A673 (cell line): ENCODE measurements at regions not wholly inside any gene's neighbourhood (a gene's known extent, or its start where the extent isn't known, plus 50 kb on each side); places are given as distances from the start of the nearest gene placed in this dataset.

Experiments
- BruUV-seq: library from RNA; stranded (reverse); fragments of 400-500 nt; replicated peaks from 2 replicates; lab custom pipeline; 2021; lab: Mats Ljungman, UMichigan
- CTCF ChIA-PET: fragments of 300-600 bp; sonication (Branson Sonifier 250); formaldehyde crosslinking; loops from one replicate; lab custom pipeline; 2022; ENCODE audit warnings: antibody characterized with exemption; lab: Charles Lee
- POLR2A ChIA-PET: fragments of 300-600 bp; sonication (Branson Sonifier 250); formaldehyde crosslinking; loops from one replicate; lab custom pipeline; 2022; ENCODE audit warnings: antibody characterized with exemption; ENCODE audit not compliant: low non-redundant PET; lab: Charles Lee
- DNase-seq: peaks from one replicate; pipeline ENCODE4 v3.0.0-alpha.2; 2015; ENCODE audit warnings: low spot score
- H3K27ac ChIP-seq: fragments of 200-600 bp; sonication (generic); 2 replicates; pipeline ENCODE4 v1.5.1; 2016; ENCODE audit warnings: mixed run types, low read depth, mild to moderate bottlenecking, mixed read lengths, antibody characterized with exemption, low read length; ENCODE audit not compliant: poor library complexity, severe bottlenecking
- H3K27me3 ChIP-seq: fragments of 200-600 bp; sonication (generic); replicated peaks from 2 replicates; pipeline ENCODE4 v1.6.1; 2017; ENCODE audit warnings: mixed run types, low read depth, mild to moderate bottlenecking, mixed read lengths, antibody characterized with exemption, low read length; ENCODE audit not compliant: insufficient read depth, poor library complexity
- H3K36me3 ChIP-seq: fragments of 200-600 bp; sonication (generic); 2 replicates; pipeline ENCODE4 v1.6.1; 2016; ENCODE audit warnings: mixed run types, mild to moderate bottlenecking, mixed read lengths, antibody characterized with exemption, low read length; ENCODE audit not compliant: insufficient read depth, poor library complexity, severe bottlenecking
- H3K4me1 ChIP-seq: fragments of 200-600 bp; sonication (generic); 2 replicates; pipeline ENCODE4 v1.6.1; 2017; ENCODE audit warnings: mixed run types, mild to moderate bottlenecking, mixed read lengths, antibody characterized with exemption, low read length; ENCODE audit not compliant: insufficient read depth, poor library complexity, severe bottlenecking
- H3K4me3 ChIP-seq: fragments of 200-600 bp; sonication (generic); 2 replicates; pipeline ENCODE4 v1.5.1; 2016; ENCODE audit warnings: low read depth, mixed run types, mild to moderate bottlenecking, mixed read lengths, low read length; ENCODE audit not compliant: poor library complexity, severe bottlenecking
- H3K9me3 ChIP-seq: fragments of 200-600 bp; sonication (generic); 2 replicates; pipeline ENCODE4 v1.6.1; 2016; ENCODE audit warnings: mixed run types, low read depth, mild to moderate bottlenecking, mixed read lengths, antibody characterized with exemption, low read length; ENCODE audit not compliant: poor library complexity, severe bottlenecking
- CTCF ChIP-seq: fragments of 300-800, 200-600 bp; sonication (generic); conservative IDR thresholded peaks from 2 replicates; pipeline ENCODE4 v1.5.1; 2017; ENCODE audit warnings: low read depth, mild to moderate bottlenecking, antibody characterized with exemption, low read length, moderate library complexity, mixed read lengths
- EZH2 ChIP-seq: fragments of 200-600 bp; sonication (generic); IDR thresholded peaks from 2 replicates; pipeline ENCODE4 v1.6.1; 2017; ENCODE audit warnings: borderline replicate concordance, low read depth, mild to moderate bottlenecking, mixed read lengths, antibody characterized with exemption, low read length; ENCODE audit not compliant: poor library complexity, severe bottlenecking
- intact Hi-C: fragments of 100-400 bp; cut with micrococcal nuclease; formaldehyde crosslinking; loops from one replicate; pipeline ENCODE4 v1.10.0; 2022; ENCODE audit not compliant: unreplicated experiment

- no peak for DNase-seq
- ChIA-PET CTCF (no interaction called here), POLR2A (no interaction called here)
- Histone ChIP-seq H3K4me1 (no peaks in the 10 kb centered on the region), H3K4me3 (no peak overlapping the region), H3K36me3 (no peaks in the 10 kb centered on the region), H3K9me3 (no peaks in the 10 kb centered on the region), H3K27ac (no peak overlapping the region), H3K27me3 (no peaks in the 10 kb centered on the region)
- TF ChIP-seq EZH2 (no peak), CTCF (no peak)
- intact Hi-C loops = no loop called here
- BruUV-seq = no TSS peak
These were observed 191.5 kb upstream of the RSPO3 start for GRCh38 chr6:126926926-126927325.

GRCh38 chr6:126927841-126928240 is 190.6 kb upstream of the RSPO3 start:
- TF ChIP-seq CTCF (no peak), EZH2 (no peak)
- ChIA-PET POLR2A (no interaction called here), CTCF (no interaction called here)
- no peak overlapping the region for H3K27ac ChIP-seq
- intact Hi-C loops = no loop called here
- no peaks in the 10 kb centered on the region for H3K9me3 ChIP-seq
- no peak overlapping the region for H3K4me3 ChIP-seq
- no TSS peak for BruUV-seq
- DNase-seq = no peak
- H3K27me3 ChIP-seq = no peaks in the 10 kb centered on the region
- no peaks in the 10 kb centered on the region for H3K36me3 ChIP-seq
- no peaks in the 10 kb centered on the region for H3K4me1 ChIP-seq

GRCh38 chr6:126937426-126937825 is 181.0 kb upstream of the RSPO3 start:
- DNase-seq = no peak
- H3K27ac ChIP-seq = no peak overlapping the region
- peaks cover 13% of the 10 kb centered on the region for H3K4me1 ChIP-seq
- H3K36me3 ChIP-seq = no peaks in the 10 kb centered on the region
- no peaks in the 10 kb centered on the region for H3K9me3 ChIP-seq
- BruUV-seq = no TSS peak
- ChIA-PET POLR2A (no interaction called here), CTCF (no interaction called here)
- intact Hi-C loops = no loop called here
- no peak overlapping the region for H3K4me3 ChIP-seq
- no peak for TF ChIP-seq EZH2
- no peak for TF ChIP-seq CTCF
- no peaks in the 10 kb centered on the region for H3K27me3 ChIP-seq
